Bronchial epithelial cell (primary cell): ENCODE measurements at regions not wholly inside any gene's neighbourhood (a gene's known extent, or its start where the extent isn't known, plus 50 kb on each side); places are given as distances from the start of the nearest gene placed in this dataset.

Experiments used
- DNase-seq: peaks from one replicate; pipeline ENCODE4 v3.0.0-alpha.2; 2010; ENCODE audit warnings: low read depth
- FAIRE-seq: peaks from 2 replicates; lab custom pipeline; 2011; peaks lifted over from hg19 to GRCh38; lab: Jason Lieb, UNC
- H3K27me3 ChIP-seq: 2 replicates; pipeline ENCODE4 v1.5.1; 2011; ENCODE audit warnings: low read length; ENCODE audit not compliant: control insufficient read depth, insufficient read depth
- H3K36me3 ChIP-seq: 2 replicates; pipeline ENCODE4 v1.5.1; 2011; ENCODE audit warnings: low read length; ENCODE audit not compliant: control insufficient read depth, insufficient read depth
- H3K4me3 ChIP-seq: 2 replicates; pipeline ENCODE4 v1.5.1; 2011; ENCODE audit warnings: mild to moderate bottlenecking, low read depth, low read length, control low read depth
- TF ChIP-seq, protein P1 (sequence below): IDR thresholded peaks from 2 replicates; pipeline ENCODE4 v1.5.1; 2011; ENCODE audit warnings: mild to moderate bottlenecking, moderate library complexity, low read length, control low read depth, inconsistent platforms; ENCODE audit not compliant: insufficient read depth, severe bottlenecking

DNA sequence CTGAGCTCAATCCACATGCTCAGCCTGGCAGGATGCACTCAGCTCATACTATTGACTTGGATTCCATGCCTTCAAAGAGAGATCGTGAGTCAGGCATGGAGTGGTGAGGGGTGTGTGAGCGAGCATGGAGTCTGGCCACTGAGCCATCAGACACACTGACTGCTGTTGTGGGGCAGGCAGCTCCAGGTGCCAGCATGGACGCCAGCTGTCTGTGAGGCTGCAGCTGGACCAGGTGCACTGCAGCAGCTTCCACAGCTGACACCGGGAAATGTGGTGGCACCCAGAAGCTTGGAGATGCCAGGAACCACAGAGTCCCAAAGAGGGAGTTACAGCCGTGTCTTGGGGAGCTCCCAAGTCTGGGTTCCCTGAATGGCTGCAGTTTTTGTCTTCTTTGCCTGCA, 1026.4 kb upstream of the ADGRL3 start:
- Histone ChIP-seq H3K27me3 (no peaks in the 10 kb centered on the region), H3K4me3 (no peak overlapping the region), H3K36me3 (no peaks in the 10 kb centered on the region)
- FAIRE-seq = no peak
- TF ChIP-seq, protein P1, sequence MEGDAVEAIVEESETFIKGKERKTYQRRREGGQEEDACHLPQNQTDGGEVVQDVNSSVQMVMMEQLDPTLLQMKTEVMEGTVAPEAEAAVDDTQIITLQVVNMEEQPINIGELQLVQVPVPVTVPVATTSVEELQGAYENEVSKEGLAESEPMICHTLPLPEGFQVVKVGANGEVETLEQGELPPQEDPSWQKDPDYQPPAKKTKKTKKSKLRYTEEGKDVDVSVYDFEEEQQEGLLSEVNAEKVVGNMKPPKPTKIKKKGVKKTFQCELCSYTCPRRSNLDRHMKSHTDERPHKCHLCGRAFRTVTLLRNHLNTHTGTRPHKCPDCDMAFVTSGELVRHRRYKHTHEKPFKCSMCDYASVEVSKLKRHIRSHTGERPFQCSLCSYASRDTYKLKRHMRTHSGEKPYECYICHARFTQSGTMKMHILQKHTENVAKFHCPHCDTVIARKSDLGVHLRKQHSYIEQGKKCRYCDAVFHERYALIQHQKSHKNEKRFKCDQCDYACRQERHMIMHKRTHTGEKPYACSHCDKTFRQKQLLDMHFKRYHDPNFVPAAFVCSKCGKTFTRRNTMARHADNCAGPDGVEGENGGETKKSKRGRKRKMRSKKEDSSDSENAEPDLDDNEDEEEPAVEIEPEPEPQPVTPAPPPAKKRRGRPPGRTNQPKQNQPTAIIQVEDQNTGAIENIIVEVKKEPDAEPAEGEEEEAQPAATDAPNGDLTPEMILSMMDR = no peak
- no peak for DNase-seq

DNA sequence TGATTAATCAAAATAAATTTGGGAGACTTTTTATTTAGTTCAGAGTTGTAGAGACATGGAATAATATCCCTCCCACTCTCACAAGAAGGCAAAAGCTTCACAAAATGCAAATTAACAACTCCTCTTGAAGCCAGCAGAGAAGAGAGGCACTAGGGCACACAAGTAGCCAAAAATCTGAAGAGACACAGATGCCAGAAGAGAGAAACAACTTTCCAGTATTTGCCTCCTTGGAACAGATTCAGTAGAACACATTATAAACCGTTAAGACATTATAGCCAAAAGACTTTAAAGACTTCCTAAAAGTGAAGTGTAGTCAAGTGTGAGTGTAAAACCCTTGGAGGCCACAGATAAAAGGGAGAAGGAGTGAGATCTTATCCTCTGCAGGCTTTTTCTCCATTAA, 1024.9 kb upstream of the ADGRL3 start:
- FAIRE-seq = no peak
- TF ChIP-seq, protein P1 = no peak

DNA sequence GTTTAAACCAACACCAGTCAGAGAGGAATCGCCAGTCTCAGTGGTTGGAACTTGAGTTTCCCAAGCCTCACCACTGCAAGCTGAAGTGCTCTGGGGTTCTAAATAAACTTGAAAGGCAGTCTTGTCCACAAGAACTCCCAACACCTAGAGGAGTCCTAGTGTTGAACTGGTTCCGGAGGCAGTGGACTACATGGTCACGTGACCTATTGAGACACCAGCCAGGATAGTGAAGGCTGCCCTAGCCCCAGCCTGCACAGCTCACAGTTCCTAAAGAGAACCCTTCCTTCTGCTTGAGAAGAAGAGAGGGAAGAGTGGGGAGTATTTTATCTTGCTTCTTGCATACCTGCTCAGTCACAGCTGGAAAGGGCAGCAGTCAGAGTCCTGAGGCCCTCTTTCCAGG, 1012.7 kb upstream of the ADGRL3 start:
- Histone ChIP-seq H3K4me3 (no peak overlapping the region), H3K36me3 (no peaks in the 10 kb centered on the region), H3K27me3 (no peaks in the 10 kb centered on the region)
- TF ChIP-seq, protein P1 = no peak
- DNase-seq (no peak), FAIRE-seq (peak; percentile 40)

More for the DNA sequence above, 1024.9 kb upstream of the ADGRL3 start:
- no peak for DNase-seq
- H3K36me3 ChIP-seq = no peaks in the 10 kb centered on the region
- no peak overlapping the region for H3K4me3 ChIP-seq
- H3K27me3 ChIP-seq = no peaks in the 10 kb centered on the region

GRCh38 chr4:60189286-60189685, 1010.8 kb upstream of the ADGRL3 start:
- Histone ChIP-seq H3K27me3 (no peaks in the 10 kb centered on the region), H3K36me3 (no peaks in the 10 kb centered on the region), H3K4me3 (no peak overlapping the region)
- FAIRE-seq (no peak), DNase-seq (no peak)
- TF ChIP-seq, protein P1 = no peak

- no peak overlapping the region for H3K4me3 ChIP-seq
- DNase-seq = no peak
- H3K27me3 ChIP-seq = no peaks in the 10 kb centered on the region
- no peak for FAIRE-seq
- no peaks in the 10 kb centered on the region for H3K36me3 ChIP-seq
- TF ChIP-seq, protein P1 = no peak
Measured at GRCh38 chr4:60194214-60194613, 1005.9 kb upstream of the ADGRL3 start.

- TF ChIP-seq, protein P1 = no peak
- H3K27me3 ChIP-seq = no peaks in the 10 kb centered on the region
- DNase-seq (no peak), FAIRE-seq (no peak)
- no peaks in the 10 kb centered on the region for H3K36me3 ChIP-seq
- H3K4me3 ChIP-seq = no peak overlapping the region
Measured at GRCh38 chr4:60195256-60195655, 1004.9 kb upstream of the ADGRL3 start.
